Common myeloid progenitor, CD34-positive (primary cell): ENCODE measurements at regions not wholly inside any gene's neighbourhood (a gene's known extent, or its start where the extent isn't known, plus 50 kb on each side); places are given as distances from the start of the nearest gene placed in this dataset.
A peak's percentile ranks its signal among the peaks of the same experiment; 100 is the strongest.
"Not testable (repeated sequence)": the region's sequence is repeated elsewhere in the genome, so short reads cannot be mapped to it uniquely, and the experiment has no call there.

ENCODE experiments used
- CTCF ChIA-PET: fragments of 350-600 bp; sonication (Branson Sonifier 250); formaldehyde crosslinking; loops from one replicate; lab custom pipeline; 2021; ENCODE audit warnings: antibody characterized with exemption; lab: Charles Lee
- POLR2A ChIA-PET: fragments of 350-600 bp; sonication (Branson Sonifier 250); formaldehyde crosslinking; loops from one replicate; lab custom pipeline; 2021; ENCODE audit warnings: antibody characterized with exemption; lab: Charles Lee
- DNase-seq, 3 donors: peaks; one replicate each; pipeline versions ENCODE4 v3.0.0 to v3.0.0-alpha.2; 2013
- H3K27ac ChIP-seq, 2 experiments: 1 replicate in 1 of 2; 2 replicates in 1 of 2; pipeline ENCODE4 v1.7.0; 2013; ENCODE audit warnings: inconsistent platforms in 2 of 2, low read length in 2 of 2, mild to moderate bottlenecking in 2 of 2, low read depth in 1 of 2, moderate library complexity in 1 of 2; ENCODE audit not compliant: severe bottlenecking in 2 of 2, insufficient read depth in 1 of 2, poor library complexity in 1 of 2
- H3K27me3 ChIP-seq, 5 experiments: replicated peaks in 2 of 5; 1 replicate in 3 of 5; 2 replicates in 2 of 5; pipeline versions ENCODE4 v1.6.1 to v1.7.0; 2013; ENCODE audit warnings: low read length in 4 of 5, mild to moderate bottlenecking in 2 of 5, moderate library complexity in 2 of 5, inconsistent platforms in 1 of 5; ENCODE audit not compliant: insufficient read depth in 5 of 5, control insufficient read depth in 4 of 5
- H3K36me3 ChIP-seq, 4 experiments: 1 replicate in 2 of 4; 2 replicates in 2 of 4; pipeline versions ENCODE4 v1.6.1 to v1.7.0; 2013; ENCODE audit warnings: low read length in 3 of 4, control low read depth in 1 of 4, mild to moderate bottlenecking in 1 of 4; ENCODE audit not compliant: control insufficient read depth in 4 of 4, insufficient read depth in 4 of 4
- H3K4me1 ChIP-seq, 4 experiments: 1 replicate in 3 of 4; 2 replicates in 1 of 4; pipeline versions ENCODE4 v1.6.1 to v1.7.1; 2013; ENCODE audit warnings: low read length in 3 of 4, mild to moderate bottlenecking in 3 of 4, control low read depth in 1 of 4, inconsistent platforms in 1 of 4, moderate library complexity in 1 of 4; ENCODE audit not compliant: control insufficient read depth in 4 of 4, insufficient read depth in 4 of 4; ENCODE audit errors: control extremely low read depth in 1 of 4
- H3K4me3 ChIP-seq, 7 experiments: 1 replicate in 4 of 7; 2 replicates in 3 of 7; pipeline versions ENCODE4 v1.5.1 to v1.7.0; 2013; ENCODE audit warnings: mild to moderate bottlenecking in 7 of 7, low read length in 6 of 7, moderate library complexity in 6 of 7, inconsistent platforms in 2 of 7, low read depth in 2 of 7, control low read depth in 1 of 7; ENCODE audit not compliant: insufficient read depth in 4 of 7, control insufficient read depth in 1 of 7; ENCODE audit errors: extremely low read depth in 1 of 7
- H3K9me3 ChIP-seq, 5 experiments: 1 replicate in 4 of 5; 2 replicates in 1 of 5; pipeline versions ENCODE4 v1.6.1 to v1.7.1; 2013; ENCODE audit warnings: low read length in 4 of 5, mild to moderate bottlenecking in 2 of 5, inconsistent platforms in 1 of 5, low read depth in 1 of 5, moderate library complexity in 1 of 5; ENCODE audit not compliant: control insufficient read depth in 4 of 5, insufficient read depth in 2 of 5; ENCODE audit errors: control extremely low read depth in 1 of 5
- WGBS: methylation state at CpG from one replicate; pipeline ENCODE4 v1.1.5; 2013; ENCODE audit not compliant: insufficient coverage; 5-methylcytosine and 5-hydroxymethylcytosine counted together

GRCh38 chr12:83244001-83244400, 557.3 kb downstream of the TMTC2 start:
- no peak for DNase-seq
- H3K27ac ChIP-seq: no peak overlapping the region
- H3K4me1 ChIP-seq: no peaks in the 10 kb centered on the region
- H3K36me3 ChIP-seq: no peaks in the 10 kb centered on the region
- no peak overlapping the region for H3K4me3 ChIP-seq
- ChIA-PET POLR2A (no interaction called here), CTCF (no interaction called here)
- no peaks in the 10 kb centered on the region for H3K9me3 ChIP-seq
- H3K27me3 ChIP-seq: no peaks in the 10 kb centered on the region

DNA sequence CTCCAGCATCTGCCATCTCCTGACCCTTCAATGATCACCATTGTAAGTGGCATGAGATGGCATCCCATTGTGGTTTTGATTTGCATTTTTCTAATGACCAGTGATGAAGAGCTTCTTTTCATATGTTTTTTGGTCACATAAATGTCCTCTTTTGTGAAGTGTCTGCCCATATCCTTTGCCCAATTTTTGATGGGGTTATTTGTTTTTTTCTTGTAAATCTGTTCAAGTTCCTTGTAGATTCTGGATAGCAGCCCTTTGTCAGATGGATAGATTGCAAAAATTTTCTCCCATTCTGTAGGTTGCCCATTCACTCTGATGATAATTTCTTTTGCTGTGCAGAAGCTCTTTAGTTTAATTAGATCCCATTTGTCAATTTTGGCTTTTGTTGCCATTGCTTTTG, 547.3 kb downstream of the TMTC2 start:
- CTCF ChIA-PET: not testable (repeated sequence)

GRCh38 chr12:83226960-83227359, 540.3 kb downstream of the TMTC2 start:
- H3K4me1 ChIP-seq, H3K9me3 ChIP-seq, POLR2A ChIA-PET, DNase-seq, H3K27ac ChIP-seq, CTCF ChIA-PET, H3K4me3 ChIP-seq, H3K36me3 ChIP-seq, H3K27me3 ChIP-seq: not testable (repeated sequence)

More for the DNA sequence above, 547.3 kb downstream of the TMTC2 start:
- H3K27ac ChIP-seq, H3K4me3 ChIP-seq, H3K4me1 ChIP-seq, POLR2A ChIA-PET, H3K9me3 ChIP-seq, H3K36me3 ChIP-seq, H3K27me3 ChIP-seq, DNase-seq: not testable (repeated sequence)

DNA sequence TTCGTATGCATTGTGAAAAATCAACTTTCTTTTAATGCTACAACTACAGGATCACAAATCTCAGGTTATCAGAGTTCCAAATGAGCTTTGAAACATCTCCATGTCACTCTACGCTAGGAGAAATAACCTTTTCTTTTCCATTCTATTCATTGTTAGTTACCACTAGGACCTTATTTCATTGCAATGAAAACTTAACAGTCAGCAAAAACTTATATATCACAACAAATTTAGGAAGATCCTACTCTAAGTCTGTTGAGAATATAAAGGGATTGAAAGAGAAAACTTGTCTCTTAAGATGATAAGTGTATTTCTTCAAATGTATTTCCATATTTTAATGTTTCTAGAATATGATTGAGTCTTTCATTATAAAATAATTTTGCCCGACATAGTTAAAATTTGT, 539.1 kb downstream of the TMTC2 start:
- ChIA-PET CTCF (no interaction called here), POLR2A (no interaction called here)
- Histone ChIP-seq H3K27me3 (no peaks in the 10 kb centered on the region), H3K9me3 (no peaks in the 10 kb centered on the region), H3K4me1 (no peaks in the 10 kb centered on the region), H3K4me3 (no peak overlapping the region), H3K27ac (no peak overlapping the region), H3K36me3 (no peaks in the 10 kb centered on the region)
- no peak for DNase-seq
- no CpG with 5 or more reads among the region's 3 CpGs for WGBS

DNA sequence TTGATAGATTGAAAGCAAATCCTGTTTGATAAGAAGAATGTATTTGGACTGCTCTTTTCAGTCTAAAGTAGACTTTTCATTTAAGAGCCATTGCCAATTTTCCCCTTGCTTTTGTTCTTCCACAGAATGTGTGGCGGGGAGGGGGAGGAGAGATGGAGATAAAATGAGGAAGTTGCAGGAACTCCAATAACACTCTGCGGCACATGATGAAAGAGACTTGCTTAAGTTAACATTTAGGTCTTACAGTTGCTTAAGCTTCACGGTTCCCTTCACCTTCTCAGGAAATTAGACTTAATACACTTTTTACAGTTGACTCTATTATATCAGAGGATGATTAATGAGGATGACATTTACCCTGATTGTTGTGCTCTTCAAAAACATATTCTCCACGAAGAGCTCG, 537.3 kb downstream of the TMTC2 start:
- no CpG with 5 or more reads among the region's 5 CpGs for WGBS
- DNase-seq: peak; percentile 4 to 36 (median 32)

DNA sequence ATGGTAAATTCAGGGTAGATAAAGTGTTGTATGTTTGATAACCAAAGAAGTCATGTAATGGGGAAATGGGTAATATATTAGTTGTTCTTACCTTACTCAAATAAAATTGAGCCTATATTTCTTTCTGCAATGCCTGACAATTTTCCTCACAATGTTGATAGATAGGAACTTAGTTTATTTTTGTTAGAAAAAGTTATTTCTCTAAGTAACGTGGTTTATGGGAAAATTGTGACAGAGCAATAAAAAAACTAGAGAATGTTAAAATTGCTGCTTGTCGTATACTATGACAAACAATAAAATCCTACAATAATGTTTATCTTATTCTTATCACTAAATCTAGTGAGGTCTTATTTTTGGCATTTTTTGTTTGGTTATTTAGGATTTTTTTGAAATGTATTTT, 534.1 kb downstream of the TMTC2 start:
- Histone ChIP-seq H3K4me3 (no peak overlapping the region), H3K27me3 (no peaks in the 10 kb centered on the region), H3K4me1 (no peaks in the 10 kb centered on the region), H3K36me3 (no peaks in the 10 kb centered on the region), H3K9me3 (no peaks in the 10 kb centered on the region), H3K27ac (no peak overlapping the region)
- WGBS: no CpG with 5 or more reads among the region's 2 CpGs
- no peak for DNase-seq
- CTCF ChIA-PET: no interaction called here
- POLR2A ChIA-PET: no interaction called here

More for the DNA sequence above, 537.3 kb downstream of the TMTC2 start:
- ChIA-PET CTCF (no interaction called here), POLR2A (no interaction called here)
- H3K4me1 ChIP-seq: no peaks in the 10 kb centered on the region
- no peak overlapping the region for H3K4me3 ChIP-seq
- H3K27me3 ChIP-seq: no peaks in the 10 kb centered on the region
- no peaks in the 10 kb centered on the region for H3K36me3 ChIP-seq
- no peaks in the 10 kb centered on the region for H3K9me3 ChIP-seq
- H3K27ac ChIP-seq: no peak overlapping the region

DNA sequence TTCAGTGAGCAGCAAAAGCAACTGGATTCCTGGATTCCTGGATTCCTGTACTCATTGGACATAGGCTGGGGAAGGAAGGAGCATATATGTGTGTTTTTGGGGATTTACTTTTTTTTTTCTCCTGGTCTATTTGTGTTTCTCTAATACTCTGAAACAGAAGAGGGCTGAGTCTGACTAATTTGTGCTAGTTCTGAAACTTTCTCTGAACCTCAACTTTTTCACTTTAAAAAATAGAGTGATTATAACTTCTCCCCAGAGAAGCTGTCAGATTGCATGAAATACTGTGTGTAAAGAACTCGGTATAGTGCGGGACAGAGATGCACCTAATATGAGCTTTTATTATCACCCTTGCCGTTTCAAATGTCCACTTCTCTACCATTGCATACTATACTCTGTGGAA, 529.5 kb downstream of the TMTC2 start:
- H3K4me3 ChIP-seq: no peak overlapping the region
- no peak overlapping the region for H3K27ac ChIP-seq
- no peaks in the 10 kb centered on the region for H3K9me3 ChIP-seq
- no peak for DNase-seq
- H3K36me3 ChIP-seq: no peaks in the 10 kb centered on the region
- no CpG with 5 or more reads among the region's 3 CpGs for WGBS
- CTCF ChIA-PET: no interaction called here
- H3K4me1 ChIP-seq: no peaks in the 10 kb centered on the region
- POLR2A ChIA-PET: no interaction called here
- no peaks in the 10 kb centered on the region for H3K27me3 ChIP-seq

DNA sequence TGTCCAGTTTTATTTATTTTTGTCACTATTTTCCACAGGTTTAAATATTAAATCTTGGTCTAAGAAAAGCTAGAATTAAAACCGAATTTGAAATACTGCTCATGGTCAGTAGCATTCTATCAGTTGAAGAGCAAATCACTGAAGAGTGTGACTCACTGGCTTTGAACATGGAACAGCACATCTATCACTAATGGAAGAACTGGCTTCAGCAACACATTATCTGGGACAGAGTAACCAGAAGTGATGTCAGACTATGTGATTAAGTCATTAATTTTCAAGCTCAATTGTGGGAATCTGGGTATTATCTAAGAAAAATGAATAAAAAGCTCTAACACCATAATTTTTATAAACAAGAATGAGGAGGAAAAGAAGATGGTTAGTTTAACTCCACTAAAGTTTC, 527.5 kb downstream of the TMTC2 start:
- ChIA-PET CTCF (no interaction called here), POLR2A (no interaction called here)
- H3K9me3 ChIP-seq: no peaks in the 10 kb centered on the region
- WGBS: 100% methylated on average over 1 of the region's 1 CpG
- H3K4me1 ChIP-seq: no peaks in the 10 kb centered on the region
- H3K27ac ChIP-seq: no peak overlapping the region
- no peak overlapping the region for H3K4me3 ChIP-seq
- H3K36me3 ChIP-seq: no peaks in the 10 kb centered on the region
- DNase-seq: no peak
- no peaks in the 10 kb centered on the region for H3K27me3 ChIP-seq
